SK-N-SH treated with all-trans-retinoic acid at 6 μM for 48 hours (cell line): ENCODE measurements at regions not wholly inside any gene's neighbourhood (a gene's known extent, or its start where the extent isn't known, plus 50 kb on each side); places are given as distances from the start of the nearest gene placed in this dataset.
"Not testable (repeated sequence)": the region's sequence is repeated elsewhere in the genome, so short reads cannot be mapped to it uniquely, and the experiment has no call there.

Source experiments
- ATAC-seq: fragments of 200-7000 bp; cut with Tn5 transposase; 3 replicates; pipeline ENCODE4 v1.9.1; 2020; ENCODE audit warnings: mild to moderate bottlenecking, moderate library complexity
- CSDC2 ChIP-seq: fragments of 250-450 bp; sonication (Bioruptor Pico); IDR thresholded peaks from 2 replicates; pipeline ENCODE4 v1.5.0; 2020; ENCODE audit warnings: mild to moderate bottlenecking, moderate library complexity
- ESRRG ChIP-seq: fragments of 250-450 bp; sonication (Bioruptor Pico); IDR thresholded peaks from 2 replicates; pipeline ENCODE4 v1.6.1; 2021; ENCODE audit warnings: mild to moderate bottlenecking
- ISL1 ChIP-seq: fragments of 250-450 bp; sonication (Bioruptor Pico); IDR thresholded peaks from 2 replicates; pipeline ENCODE4 v2.1.2; 2022; ENCODE audit warnings: mild to moderate bottlenecking, moderate library complexity
- OSR1 ChIP-seq: fragments of 250-450 bp; sonication (Bioruptor Pico); IDR thresholded peaks from 2 replicates; pipeline ENCODE4 v1.8.0; 2022; ENCODE audit warnings: moderate library complexity, mild to moderate bottlenecking, inconsistent platforms
- POU6F1 ChIP-seq: fragments of 250-450 bp; sonication (Bioruptor Pico); IDR thresholded peaks from 2 replicates; pipeline ENCODE4 v1.8.0; 2021; ENCODE audit warnings: low read depth, mild to moderate bottlenecking, moderate library complexity, borderline replicate concordance
- PPARA ChIP-seq: fragments of 250-450 bp; sonication (Bioruptor Pico); IDR thresholded peaks from 2 replicates; pipeline ENCODE4 v1.5.0; 2020; ENCODE audit warnings: mild to moderate bottlenecking, borderline replicate concordance
- RARB ChIP-seq: fragments of 250-450 bp; sonication (Bioruptor Pico); IDR thresholded peaks from 2 replicates; pipeline ENCODE4 v1.8.0; 2021; ENCODE audit warnings: mild to moderate bottlenecking, moderate library complexity
- TCF4 ChIP-seq: fragments of 250-450 bp; sonication (Bioruptor Pico); IDR thresholded peaks from 2 replicates; pipeline ENCODE4 v1.8.0; 2021; ENCODE audit warnings: mild to moderate bottlenecking, moderate library complexity, borderline replicate concordance
- TOX ChIP-seq: fragments of 250-450 bp; sonication (Bioruptor Pico); IDR thresholded peaks from 2 replicates; pipeline ENCODE4 v1.8.0; 2021; ENCODE audit warnings: mild to moderate bottlenecking, moderate library complexity, borderline replicate concordance
- TSHZ2 ChIP-seq: fragments of 250-450 bp; sonication (Bioruptor Pico); IDR thresholded peaks from 2 replicates; pipeline ENCODE4 v1.5.0; 2020; ENCODE audit warnings: mild to moderate bottlenecking, moderate library complexity
- ZC3H10 ChIP-seq: fragments of 250-450 bp; sonication (Bioruptor Pico); IDR thresholded peaks from 2 replicates; pipeline ENCODE4 v1.5.1; 2021; ENCODE audit warnings: mild to moderate bottlenecking, moderate library complexity
- ZFP3 ChIP-seq: fragments of 250-450 bp; sonication (Bioruptor Pico); IDR thresholded peaks from 2 replicates; pipeline ENCODE4 v1.5.0; 2020; ENCODE audit warnings: mild to moderate bottlenecking, moderate library complexity
- ZFP30 ChIP-seq: fragments of 450-650 bp; formaldehyde crosslinking; IDR thresholded peaks from 2 replicates; pipeline ENCODE4 v1.5.0; 2022; ENCODE audit warnings: mild to moderate bottlenecking, moderate library complexity
- ZNF565 ChIP-seq: fragments of 450-650 bp; formaldehyde crosslinking; conservative IDR thresholded peaks from 2 replicates; pipeline ENCODE4 v1.5.0; 2020; ENCODE audit warnings: low read depth, mild to moderate bottlenecking, moderate library complexity
- ZNF70 ChIP-seq: fragments of 450-650 bp; formaldehyde crosslinking; IDR thresholded peaks from 2 replicates; pipeline ENCODE4 v1.5.0; 2020; ENCODE audit warnings: mild to moderate bottlenecking, moderate library complexity
- ZNF8 ChIP-seq: fragments of 450-650 bp; formaldehyde crosslinking; IDR thresholded peaks from 2 replicates; pipeline ENCODE4 v1.5.0; 2020; ENCODE audit warnings: mild to moderate bottlenecking, moderate library complexity
- TF ChIP-seq, protein P1 (sequence below): fragments of 250-450 bp; sonication (Bioruptor Pico); IDR thresholded peaks from 2 replicates; pipeline ENCODE4 v1.5.1; 2021; ENCODE audit warnings: mild to moderate bottlenecking, moderate library complexity
- TF ChIP-seq, protein P2 (sequence below): fragments of 250-450 bp; sonication (Bioruptor Pico); IDR thresholded peaks from 2 replicates; pipeline ENCODE4 v1.5.1; 2020; ENCODE audit warnings: low read depth, mild to moderate bottlenecking, moderate library complexity

- no peak for ATAC-seq
- TF ChIP-seq ZNF8 (no peak), OSR1 (no peak), ISL1 (CRISPR knock-in tag) (no peak), RARB (CRISPR knock-in tag) (no peak), ZNF565 (no peak), POU6F1 (no peak), TOX (no peak), ESRRG (no peak), ZC3H10 (CRISPR knock-in tag) (no peak), TCF4 (CRISPR knock-in tag) (no peak), TSHZ2 (CRISPR knock-in tag) (no peak), ZFP3 (CRISPR knock-in tag) (no peak), ZFP30 (no peak)
- TF ChIP-seq, protein P1, sequence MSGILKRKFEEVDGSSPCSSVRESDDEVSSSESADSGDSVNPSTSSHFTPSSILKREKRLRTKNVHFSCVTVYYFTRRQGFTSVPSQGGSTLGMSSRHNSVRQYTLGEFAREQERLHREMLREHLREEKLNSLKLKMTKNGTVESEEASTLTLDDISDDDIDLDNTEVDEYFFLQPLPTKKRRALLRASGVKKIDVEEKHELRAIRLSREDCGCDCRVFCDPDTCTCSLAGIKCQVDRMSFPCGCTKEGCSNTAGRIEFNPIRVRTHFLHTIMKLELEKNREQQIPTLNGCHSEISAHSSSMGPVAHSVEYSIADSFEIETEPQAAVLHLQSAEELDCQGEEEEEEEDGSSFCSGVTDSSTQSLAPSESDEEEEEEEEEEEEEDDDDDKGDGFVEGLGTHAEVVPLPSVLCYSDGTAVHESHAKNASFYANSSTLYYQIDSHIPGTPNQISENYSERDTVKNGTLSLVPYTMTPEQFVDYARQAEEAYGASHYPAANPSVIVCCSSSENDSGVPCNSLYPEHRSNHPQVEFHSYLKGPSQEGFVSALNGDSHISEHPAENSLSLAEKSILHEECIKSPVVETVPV (CRISPR knock-in tag): no peak
Measured at GRCh38 chr2:195552581-195552980, 104.4 kb upstream of the SLC39A10 start.

DNA sequence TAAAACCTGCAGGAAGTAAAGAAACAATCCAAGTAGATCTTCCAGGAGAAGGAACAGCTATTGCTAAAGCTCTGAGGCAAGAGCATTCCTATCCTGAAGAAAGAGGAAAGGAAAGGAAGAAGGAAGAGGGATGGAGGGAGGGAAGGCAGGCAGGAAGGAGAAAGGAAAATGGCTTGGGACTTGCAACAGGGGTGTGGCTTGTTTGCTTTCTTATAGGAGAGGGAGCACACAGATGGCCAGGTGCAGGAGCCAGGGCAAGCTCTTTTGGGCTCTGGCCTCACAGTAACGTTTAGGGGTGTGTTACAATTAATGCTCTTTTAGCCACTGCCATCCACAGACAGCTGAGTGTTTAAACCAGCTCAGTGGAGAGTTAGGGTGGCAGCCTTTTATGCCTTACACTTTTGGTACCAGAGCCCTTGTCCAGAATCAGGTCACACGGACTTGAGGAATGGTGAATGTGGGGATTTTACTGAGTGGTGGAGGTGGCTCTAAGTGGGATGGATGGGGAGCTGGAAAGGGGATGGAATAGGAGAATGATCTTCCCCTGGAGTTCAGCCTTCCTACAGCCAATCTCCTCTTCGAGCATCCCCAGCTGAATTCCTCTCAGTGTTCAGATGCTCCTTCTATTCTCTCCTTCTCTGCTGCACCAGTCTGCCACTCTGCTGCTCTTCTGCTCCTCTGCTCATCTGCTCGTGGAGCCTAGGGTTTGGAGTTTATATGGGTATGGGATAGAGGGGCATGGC lies 108.7 kb upstream of the SLC39A10 start:
- ATAC-seq: no peak
- TF ChIP-seq POU6F1 (no peak), ZC3H10 (CRISPR knock-in tag) (no peak), RARB (CRISPR knock-in tag) (no peak), CSDC2 (CRISPR knock-in tag) (no peak), ZNF70 (CRISPR knock-in tag) (no peak), ZNF565 (no peak), ZFP3 (CRISPR knock-in tag) (no peak), TOX (no peak), PPARA (no peak), TSHZ2 (CRISPR knock-in tag) (no peak), OSR1 (no peak)
- TF ChIP-seq, protein P1 (CRISPR knock-in tag): no peak
- TF ChIP-seq, protein P2, sequence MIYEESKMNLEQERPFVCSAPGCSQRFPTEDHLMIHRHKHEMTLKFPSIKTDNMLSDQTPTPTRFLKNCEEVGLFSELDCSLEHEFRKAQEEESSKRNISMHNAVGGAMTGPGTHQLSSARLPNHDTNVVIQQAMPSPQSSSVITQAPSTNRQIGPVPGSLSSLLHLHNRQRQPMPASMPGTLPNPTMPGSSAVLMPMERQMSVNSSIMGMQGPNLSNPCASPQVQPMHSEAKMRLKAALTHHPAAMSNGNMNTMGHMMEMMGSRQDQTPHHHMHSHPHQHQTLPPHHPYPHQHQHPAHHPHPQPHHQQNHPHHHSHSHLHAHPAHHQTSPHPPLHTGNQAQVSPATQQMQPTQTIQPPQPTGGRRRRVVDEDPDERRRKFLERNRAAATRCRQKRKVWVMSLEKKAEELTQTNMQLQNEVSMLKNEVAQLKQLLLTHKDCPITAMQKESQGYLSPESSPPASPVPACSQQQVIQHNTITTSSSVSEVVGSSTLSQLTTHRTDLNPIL (CRISPR knock-in tag): no peak

DNA sequence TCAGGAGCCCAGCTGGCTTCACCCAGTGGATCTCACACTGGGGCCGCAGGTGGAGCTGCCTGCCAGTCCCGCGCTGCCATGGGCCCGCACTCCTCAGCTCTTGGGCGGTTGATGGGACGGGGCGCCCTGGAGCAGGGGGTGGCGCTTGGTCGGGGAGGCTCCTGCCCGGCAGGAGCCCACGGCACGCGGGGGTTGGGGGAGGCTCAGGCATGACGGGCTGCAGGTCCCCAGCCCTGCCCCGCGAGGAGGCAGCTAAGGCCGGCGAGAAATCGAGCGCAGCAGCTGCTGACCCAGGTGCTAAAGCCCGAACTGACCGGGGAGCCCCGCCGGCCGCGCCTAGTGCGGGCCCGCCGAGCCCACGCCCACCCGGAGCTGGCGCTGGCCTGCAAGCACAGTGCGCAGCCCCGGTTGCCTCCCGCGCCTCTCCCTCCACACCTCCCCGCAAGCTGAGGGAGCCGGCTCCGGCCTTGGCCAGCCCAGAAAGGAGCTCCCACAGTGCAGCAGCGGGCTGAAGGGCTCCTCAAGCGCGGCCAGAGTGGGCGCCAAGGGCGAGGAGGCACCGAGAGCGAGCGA lies 109.7 kb upstream of the SLC39A10 start:
- not testable (repeated sequence) for ATAC-seq
